ENCODE measurements at regions not wholly inside any gene's neighbourhood (a gene's known extent, or its start where the extent isn't known, plus 50 kb on each side); places are given as distances from the start of the nearest gene placed in this dataset.

DNA sequence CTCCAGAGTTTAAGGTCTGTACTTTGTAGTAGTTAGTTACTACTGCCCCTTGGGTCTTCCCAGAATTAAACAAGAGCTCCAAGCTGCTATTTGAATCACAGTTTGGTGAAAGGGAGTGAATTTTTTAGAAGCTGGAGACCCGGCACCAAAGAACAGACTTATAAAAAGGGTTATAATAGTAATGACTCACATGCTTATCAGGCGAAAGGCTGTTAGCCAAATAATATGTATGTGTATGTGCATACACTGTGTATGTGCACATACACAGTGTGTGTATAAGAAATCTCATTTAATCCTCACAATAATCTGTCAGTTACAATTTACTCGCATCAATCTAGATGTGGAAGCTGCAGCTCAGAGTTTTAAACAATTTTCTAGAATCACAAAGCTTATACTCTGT, 59.5 kb upstream of the ITGA1 start:
- H3K14ac ChIP-seq (ENCODE audit: low read length) = no peak overlapping the region
- H3K79me1 ChIP-seq (ENCODE audit: low read depth, low read length) = no peaks in the 10 kb centered on the region
- no peak overlapping the region for H2AK5ac ChIP-seq (ENCODE audit: low read depth, low read length)
- WGBS, 2 donors (ENCODE audit: extremely low coverage in 2 of 2, insufficient read length in 2 of 2, insufficient replicate concordance in 1 of 2) = no CpG with 5 or more reads among the region's 3 CpGs
- H4K91ac ChIP-seq (ENCODE audit: low read depth, low read length, poor library complexity) = no peak overlapping the region
- no peak overlapping the region for H4K8ac ChIP-seq (ENCODE audit: low read depth, low read length)
- H2BK12ac ChIP-seq (ENCODE audit: low read length) = no peak overlapping the region
- H2BK15ac ChIP-seq (ENCODE audit: low read length) = no peak overlapping the region
- H2BK5ac ChIP-seq (ENCODE audit: low read length) = no peak overlapping the region
- no peaks in the 10 kb centered on the region for H3K27me3 ChIP-seq (ENCODE audit: control insufficient read depth in 3 of 3, insufficient read depth in 3 of 3, low read depth in 1 of 3, low read length in 3 of 3)
- no peak overlapping the region for H3K27ac ChIP-seq (replicated peaks; ENCODE audit: low read length)
- no peak overlapping the region for H3K4me2 ChIP-seq (ENCODE audit: insufficient read depth, low read length, poor library complexity, severe bottlenecking)
- DNase-seq (ENCODE audit: low spot score) = no peak
- no peaks in the 10 kb centered on the region for H3K9me3 ChIP-seq (replicated peaks in 1 of 2; ENCODE audit: control insufficient read depth in 2 of 2, insufficient read depth in 1 of 2, low read depth in 1 of 2, low read length in 2 of 2)
- H3K9ac ChIP-seq (ENCODE audit: low read depth, low read length, poor library complexity) = no peak overlapping the region
- H2BK120ac ChIP-seq (ENCODE audit: low read depth, low read length) = no peak overlapping the region
- no peak overlapping the region for H3K4me3 ChIP-seq (ENCODE audit: low read length in 2 of 2)
- H3K36me3 ChIP-seq (replicated peaks in 1 of 2; ENCODE audit: control insufficient read depth in 2 of 2, insufficient read depth in 2 of 2, low read length in 2 of 2) = no peaks in the 10 kb centered on the region
- no peak overlapping the region for H3K18ac ChIP-seq (ENCODE audit: low read length)
- no peaks in the 10 kb centered on the region for H3K4me1 ChIP-seq (ENCODE audit: control insufficient read depth in 2 of 2, insufficient read depth in 1 of 2, low read depth in 1 of 2, low read length in 2 of 2)
- H3K23ac ChIP-seq (ENCODE audit: low read depth, low read length, poor library complexity) = no peak overlapping the region
- H2AFZ ChIP-seq (ENCODE audit: low read length) = no peak overlapping the region
- H3K4ac ChIP-seq (ENCODE audit: low read length) = no peak overlapping the region

DNA sequence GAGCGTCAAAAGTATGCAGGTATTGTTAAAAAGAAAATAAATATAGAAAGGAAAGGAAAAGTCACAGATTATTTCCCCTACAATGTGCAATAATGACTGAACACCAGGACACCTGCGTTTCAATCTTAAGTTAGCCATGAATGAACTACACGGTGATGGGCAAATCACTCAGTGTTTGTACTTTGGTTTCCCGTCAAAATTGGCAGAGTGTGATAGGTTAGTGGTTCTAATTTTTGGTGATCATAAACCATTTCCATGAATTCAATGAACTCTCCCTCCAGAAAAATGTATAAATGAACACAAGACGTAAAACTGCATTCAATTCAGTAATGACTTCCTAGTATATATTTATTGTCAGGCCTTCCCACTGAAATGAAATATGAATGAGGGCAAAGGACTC, 59.0 kb upstream of the ITGA1 start:
- no CpG with 5 or more reads among the region's 5 CpGs for WGBS, 2 donors (ENCODE audit: extremely low coverage in 2 of 2, insufficient read length in 2 of 2, insufficient replicate concordance in 1 of 2)

DNA sequence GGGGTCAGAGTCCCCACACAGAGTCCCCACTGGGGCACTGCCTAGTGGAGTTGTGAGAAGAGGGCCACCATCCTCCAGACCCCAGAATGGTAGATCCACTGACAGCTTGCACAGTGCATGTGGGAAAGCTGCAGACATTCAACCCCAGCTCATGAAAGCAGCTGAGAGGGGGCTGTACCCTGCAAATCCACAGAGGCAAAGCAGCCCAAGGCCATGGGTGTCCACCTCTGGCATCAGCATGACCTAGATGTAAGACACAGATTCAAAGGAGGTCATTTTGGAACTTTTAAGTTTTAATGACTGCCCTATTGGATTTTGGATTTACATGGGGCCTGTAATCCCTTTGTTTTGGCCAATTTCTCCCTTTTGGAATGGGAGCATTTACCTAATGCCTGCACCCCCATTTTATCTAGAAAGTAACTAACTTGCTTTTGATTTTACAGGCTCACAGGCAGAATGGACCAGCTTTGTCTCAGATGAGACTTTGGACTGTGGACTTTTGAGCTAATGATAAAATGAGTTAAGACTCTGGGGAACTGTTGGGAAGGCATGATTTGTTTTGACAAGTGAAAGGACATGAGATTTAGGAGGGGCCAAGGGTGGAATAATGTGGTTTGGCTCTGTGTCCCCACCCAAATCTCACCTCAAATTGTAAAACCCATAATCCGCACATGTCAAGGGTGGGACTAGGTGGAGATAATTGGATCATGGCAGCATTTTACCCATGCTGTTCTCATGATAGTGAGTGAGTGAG, 56.3 kb upstream of the ITGA1 start:
- Histone ChIP-seq H2BK15ac (ENCODE audit: low read length) (no peak overlapping the region), H3K9ac (ENCODE audit: low read depth, low read length, poor library complexity) (no peak overlapping the region), H3K79me1 (ENCODE audit: low read depth, low read length) (no peaks in the 10 kb centered on the region), H3K36me3 (replicated peaks in 1 of 2; ENCODE audit: control insufficient read depth in 2 of 2, insufficient read depth in 2 of 2, low read length in 2 of 2) (no peaks in the 10 kb centered on the region), H3K18ac (ENCODE audit: low read length) (no peak overlapping the region), H2BK12ac (ENCODE audit: low read length) (no peak overlapping the region), H4K8ac (ENCODE audit: low read depth, low read length) (no peak overlapping the region), H3K14ac (ENCODE audit: low read length) (no peak overlapping the region), H3K27me3 (ENCODE audit: control insufficient read depth in 3 of 3, insufficient read depth in 3 of 3, low read depth in 1 of 3, low read length in 3 of 3) (no peaks in the 10 kb centered on the region), H2BK120ac (ENCODE audit: low read depth, low read length) (no peak overlapping the region), H3K23ac (ENCODE audit: low read depth, low read length, poor library complexity) (no peak overlapping the region), H3K4me3 (ENCODE audit: low read length in 2 of 2) (no peak overlapping the region), H2AFZ (ENCODE audit: low read length) (no peak overlapping the region), H4K91ac (ENCODE audit: low read depth, low read length, poor library complexity) (no peak overlapping the region), H2AK5ac (ENCODE audit: low read depth, low read length) (no peak overlapping the region), H3K4me1 (ENCODE audit: control insufficient read depth in 2 of 2, insufficient read depth in 1 of 2, low read depth in 1 of 2, low read length in 2 of 2) (no peaks in the 10 kb centered on the region), H3K4me2 (ENCODE audit: insufficient read depth, low read length, poor library complexity, severe bottlenecking) (no peak overlapping the region), H3K9me3 (replicated peaks in 1 of 2; ENCODE audit: control insufficient read depth in 2 of 2, insufficient read depth in 1 of 2, low read depth in 1 of 2, low read length in 2 of 2) (no peaks in the 10 kb centered on the region), H2BK5ac (ENCODE audit: low read length) (no peak overlapping the region), H3K4ac (ENCODE audit: low read length) (no peak overlapping the region), H3K27ac (replicated peaks; ENCODE audit: low read length) (no peak overlapping the region)
- DNase-seq (ENCODE audit: low spot score) = no peak
- no CpG with 5 or more reads among the region's 1 CpG for WGBS, 2 donors (ENCODE audit: extremely low coverage in 2 of 2, insufficient read length in 2 of 2, insufficient replicate concordance in 1 of 2)

More for the DNA sequence above, 59.0 kb upstream of the ITGA1 start:
- H4K91ac ChIP-seq (ENCODE audit: low read depth, low read length, poor library complexity) = no peak overlapping the region
- H2BK5ac ChIP-seq (ENCODE audit: low read length) = no peak overlapping the region
- H3K27ac ChIP-seq (replicated peaks; ENCODE audit: low read length) = no peak overlapping the region
- no peak overlapping the region for H3K18ac ChIP-seq (ENCODE audit: low read length)
- no peak for DNase-seq (ENCODE audit: low spot score)
- no peaks in the 10 kb centered on the region for H3K27me3 ChIP-seq (ENCODE audit: control insufficient read depth in 3 of 3, insufficient read depth in 3 of 3, low read depth in 1 of 3, low read length in 3 of 3)
- H2BK12ac ChIP-seq (ENCODE audit: low read length) = no peak overlapping the region
- H3K4me3 ChIP-seq (ENCODE audit: low read length in 2 of 2) = no peak overlapping the region
- no peak overlapping the region for H3K9ac ChIP-seq (ENCODE audit: low read depth, low read length, poor library complexity)
- no peaks in the 10 kb centered on the region for H3K36me3 ChIP-seq (replicated peaks in 1 of 2; ENCODE audit: control insufficient read depth in 2 of 2, insufficient read depth in 2 of 2, low read length in 2 of 2)
- H3K79me1 ChIP-seq (ENCODE audit: low read depth, low read length) = no peaks in the 10 kb centered on the region
- H3K14ac ChIP-seq (ENCODE audit: low read length) = no peak overlapping the region
- H3K4me2 ChIP-seq (ENCODE audit: insufficient read depth, low read length, poor library complexity, severe bottlenecking) = no peak overlapping the region
- no peak overlapping the region for H3K23ac ChIP-seq (ENCODE audit: low read depth, low read length, poor library complexity)
- no peak overlapping the region for H2BK120ac ChIP-seq (ENCODE audit: low read depth, low read length)
- no peak overlapping the region for H2BK15ac ChIP-seq (ENCODE audit: low read length)
- H2AFZ ChIP-seq (ENCODE audit: low read length) = no peak overlapping the region
- H4K8ac ChIP-seq (ENCODE audit: low read depth, low read length) = no peak overlapping the region
- no peak overlapping the region for H3K4ac ChIP-seq (ENCODE audit: low read length)
- no peaks in the 10 kb centered on the region for H3K4me1 ChIP-seq (ENCODE audit: control insufficient read depth in 2 of 2, insufficient read depth in 1 of 2, low read depth in 1 of 2, low read length in 2 of 2)
- no peak overlapping the region for H2AK5ac ChIP-seq (ENCODE audit: low read depth, low read length)
- H3K9me3 ChIP-seq (replicated peaks in 1 of 2; ENCODE audit: control insufficient read depth in 2 of 2, insufficient read depth in 1 of 2, low read depth in 1 of 2, low read length in 2 of 2) = no peaks in the 10 kb centered on the region

DNA sequence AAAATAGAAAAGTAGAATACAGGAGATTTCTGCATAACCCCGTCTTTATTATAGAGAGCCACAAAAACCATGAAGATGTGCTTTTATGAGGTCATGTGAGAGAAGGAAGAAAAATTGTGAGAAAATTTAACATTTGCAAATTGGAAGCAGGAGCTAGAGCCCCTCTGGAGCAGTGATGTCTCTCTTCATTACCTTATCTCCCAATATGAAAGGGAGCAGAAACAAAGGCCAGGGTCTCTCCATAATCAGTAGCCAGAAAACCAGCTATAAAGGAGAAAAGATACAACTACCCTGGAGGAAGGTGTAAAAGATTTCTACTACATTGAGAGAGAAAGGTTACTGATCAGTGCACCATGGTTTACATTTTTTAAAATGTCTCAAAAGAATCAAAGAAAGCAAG, 53.2 kb upstream of the ITGA1 start:
- Histone ChIP-seq H2BK5ac (ENCODE audit: low read length) (no peak overlapping the region), H3K9me3 (replicated peaks in 1 of 2; ENCODE audit: control insufficient read depth in 2 of 2, insufficient read depth in 1 of 2, low read depth in 1 of 2, low read length in 2 of 2) (no peaks in the 10 kb centered on the region), H3K18ac (ENCODE audit: low read length) (no peak overlapping the region), H3K4me3 (ENCODE audit: low read length in 2 of 2) (no peak overlapping the region), H3K9ac (ENCODE audit: low read depth, low read length, poor library complexity) (no peak overlapping the region), H4K8ac (ENCODE audit: low read depth, low read length) (no peak overlapping the region), H3K36me3 (replicated peaks in 1 of 2; ENCODE audit: control insufficient read depth in 2 of 2, insufficient read depth in 2 of 2, low read length in 2 of 2) (no peaks in the 10 kb centered on the region), H3K27me3 (ENCODE audit: control insufficient read depth in 3 of 3, insufficient read depth in 3 of 3, low read depth in 1 of 3, low read length in 3 of 3) (no peaks in the 10 kb centered on the region), H2AK5ac (ENCODE audit: low read depth, low read length) (no peak overlapping the region), H2BK120ac (ENCODE audit: low read depth, low read length) (no peak overlapping the region), H3K79me1 (ENCODE audit: low read depth, low read length) (no peaks in the 10 kb centered on the region), H3K4me2 (ENCODE audit: insufficient read depth, low read length, poor library complexity, severe bottlenecking) (no peak overlapping the region), H3K23ac (ENCODE audit: low read depth, low read length, poor library complexity) (no peak overlapping the region), H3K4ac (ENCODE audit: low read length) (no peak overlapping the region), H2BK12ac (ENCODE audit: low read length) (no peak overlapping the region), H2BK15ac (ENCODE audit: low read length) (no peak overlapping the region), H3K27ac (replicated peaks; ENCODE audit: low read length) (no peak overlapping the region), H4K91ac (ENCODE audit: low read depth, low read length, poor library complexity) (no peak overlapping the region), H3K4me1 (ENCODE audit: control insufficient read depth in 2 of 2, insufficient read depth in 1 of 2, low read depth in 1 of 2, low read length in 2 of 2) (no peaks in the 10 kb centered on the region), H3K14ac (ENCODE audit: low read length) (no peak overlapping the region), H2AFZ (ENCODE audit: low read length) (no peak overlapping the region)
- DNase-seq (ENCODE audit: low spot score) = no peak
- WGBS, 2 donors (ENCODE audit: extremely low coverage in 2 of 2, insufficient read length in 2 of 2, insufficient replicate concordance in 1 of 2) = no CpG with 5 or more reads among the region's 1 CpG
